ENCODE measurements at regions not wholly inside any gene's neighbourhood (a gene's known extent, or its start where the extent isn't known, plus 50 kb on each side); places are given as distances from the start of the nearest gene placed in this dataset.
A peak's percentile ranks its signal among the peaks of the same experiment; 100 is the strongest.

DNA sequence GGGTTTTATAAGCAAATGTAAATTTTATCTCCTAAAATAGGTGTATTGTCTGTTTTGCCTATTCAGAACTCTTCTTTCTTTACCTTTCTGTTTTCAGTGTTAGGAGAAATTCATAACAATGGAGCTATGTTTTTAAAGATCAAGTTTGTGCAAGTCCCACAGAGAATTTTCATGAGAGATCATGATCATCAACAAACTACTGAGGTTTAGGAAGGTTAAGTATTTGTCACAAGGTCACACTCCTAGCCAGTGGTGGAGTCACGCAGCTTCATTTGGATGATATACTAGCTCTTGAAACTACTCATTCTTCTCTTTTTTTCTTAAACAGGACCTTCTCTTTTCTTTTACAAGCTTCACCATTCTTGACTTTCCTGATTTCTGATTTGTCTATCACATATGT is 892.6 kb upstream of the FRG1 start:
- no peak for DNase-seq

DNA sequence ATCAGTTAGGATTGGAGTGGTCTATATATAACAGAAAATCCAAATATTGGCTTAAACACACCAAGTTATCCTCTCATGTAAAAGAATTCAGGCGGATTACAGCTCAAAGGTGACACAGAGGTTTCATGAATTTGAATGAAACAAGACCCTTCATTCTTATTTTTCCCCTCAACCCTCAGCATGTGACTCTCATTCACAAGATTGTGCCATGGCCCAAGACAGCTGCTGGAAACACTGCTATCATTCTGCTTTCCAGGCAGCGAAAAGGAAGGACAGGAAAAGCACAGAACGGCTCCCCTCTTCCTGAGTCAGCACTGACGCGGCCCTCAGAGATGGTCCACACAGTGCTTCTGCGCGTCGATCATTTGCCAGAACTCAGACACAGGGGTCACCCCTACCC is 891.0 kb upstream of the FRG1 start:
- DNase-seq, result no peak

DNA sequence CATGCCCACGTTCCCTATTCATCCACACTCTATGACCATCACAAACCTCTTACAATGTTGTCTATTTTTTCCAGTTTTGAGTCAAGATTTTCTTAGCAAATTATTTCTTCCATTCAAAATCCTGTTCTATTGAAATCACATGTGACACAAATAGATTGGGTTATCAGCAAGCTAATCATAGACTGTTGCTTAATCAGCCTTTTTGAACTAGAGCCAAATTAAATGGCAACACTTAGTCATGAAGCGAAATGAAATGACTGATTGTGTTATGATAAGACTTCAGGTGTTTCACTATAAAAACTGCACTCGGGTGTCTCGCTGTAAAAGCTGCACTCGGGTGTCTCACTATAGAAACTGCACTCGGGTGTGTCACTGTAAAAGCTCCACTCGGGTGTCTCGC is 890.0 kb upstream of the FRG1 start:
- DNase-seq, result no peak

DNA sequence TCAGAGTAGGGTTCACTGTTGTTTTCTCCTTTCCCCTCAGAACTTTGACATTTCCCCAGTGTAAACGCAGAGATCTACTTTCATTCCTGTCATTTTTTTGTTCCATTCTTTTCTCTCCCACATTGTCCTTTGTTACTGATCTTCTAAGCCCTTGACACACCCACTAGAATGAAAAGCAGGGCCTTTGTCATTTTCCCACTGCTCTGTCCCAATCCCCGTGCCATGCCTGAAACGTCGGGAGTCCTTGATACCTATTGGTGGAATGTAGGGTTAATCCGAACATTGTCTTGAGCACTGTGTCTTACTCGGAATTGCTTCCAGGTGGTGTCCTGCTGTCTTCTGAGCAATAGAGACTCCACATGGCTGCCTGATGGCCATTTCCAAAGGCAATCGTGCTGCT is 887.1 kb upstream of the FRG1 start:
- DNase-seq, result no peak

DNA sequence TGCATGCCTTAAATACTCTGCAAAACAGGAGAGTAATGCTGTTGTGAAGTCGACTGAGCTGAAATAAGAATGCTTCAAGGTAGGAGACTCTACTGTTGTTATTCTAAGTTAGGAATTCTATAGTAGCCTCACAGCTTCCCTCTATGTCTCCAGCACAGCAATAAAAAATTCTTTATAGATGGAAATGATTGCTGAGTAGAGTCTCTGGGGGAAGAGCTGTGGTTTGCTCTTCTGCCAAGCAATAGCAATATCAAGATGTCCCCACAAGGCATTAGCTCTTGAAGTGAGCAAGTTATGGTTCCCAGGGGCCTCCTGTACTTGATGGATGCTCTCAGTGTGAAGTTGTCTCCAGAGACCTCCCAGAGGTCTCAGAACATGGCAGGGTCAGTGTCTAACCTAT is 880.6 kb upstream of the FRG1 start:
- no peak for DNase-seq

DNA sequence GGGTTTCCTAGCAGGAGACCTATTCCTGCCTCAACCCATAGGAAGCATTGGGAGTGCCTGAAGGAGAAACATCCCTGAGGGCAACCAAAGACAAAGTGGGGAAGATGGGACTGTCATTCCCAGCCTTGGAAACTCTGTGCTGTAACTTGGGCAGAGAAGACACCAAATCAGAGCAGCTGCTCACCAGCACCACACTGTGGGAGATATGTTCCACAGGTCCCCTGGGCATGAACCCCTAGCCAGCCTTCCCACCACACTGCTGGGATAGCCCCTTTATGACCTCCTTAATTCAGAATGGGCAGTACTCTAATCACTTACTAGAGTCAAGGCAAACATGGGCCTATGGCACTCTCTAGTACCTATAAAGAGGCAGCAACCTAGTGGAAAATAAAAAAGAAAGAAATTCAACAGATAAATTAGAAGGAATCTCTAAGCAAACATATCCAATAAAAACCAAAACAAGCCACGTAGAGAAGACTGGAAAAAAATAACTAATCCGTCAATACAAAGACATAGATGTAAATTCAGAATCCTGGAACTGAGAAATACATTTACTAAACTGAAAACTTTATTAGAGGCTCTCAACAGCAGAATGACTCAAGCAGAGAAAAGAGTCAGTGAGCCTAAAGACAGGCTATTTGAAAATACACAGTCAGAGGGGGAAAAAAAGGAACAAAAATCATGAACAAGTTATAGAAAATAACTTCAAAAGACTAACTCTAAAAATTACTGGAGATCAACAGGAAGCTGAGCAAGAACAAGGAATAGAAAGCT is 878.4 kb upstream of the FRG1 start:
- DNase-seq, result no peak

DNA sequence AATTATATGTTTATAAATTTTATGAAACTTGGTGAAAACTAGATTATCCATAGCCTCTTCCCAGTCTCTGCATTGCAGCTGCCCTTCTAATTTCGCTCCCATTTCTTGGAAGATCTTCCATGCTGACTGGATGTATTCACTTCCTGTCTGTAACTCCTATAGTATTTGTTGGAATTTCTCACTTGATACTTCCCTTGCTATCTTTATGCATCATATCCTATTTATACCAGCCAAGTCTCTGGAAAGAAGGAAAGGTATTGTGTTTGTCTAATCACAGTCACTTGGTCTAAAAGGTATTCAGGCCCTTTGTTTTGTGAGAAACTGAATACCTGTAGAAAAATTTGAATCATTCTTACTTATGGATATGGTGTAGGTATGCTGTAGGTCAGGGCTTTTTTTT is 870.9 kb upstream of the FRG1 start:
- no peak for DNase-seq

DNA sequence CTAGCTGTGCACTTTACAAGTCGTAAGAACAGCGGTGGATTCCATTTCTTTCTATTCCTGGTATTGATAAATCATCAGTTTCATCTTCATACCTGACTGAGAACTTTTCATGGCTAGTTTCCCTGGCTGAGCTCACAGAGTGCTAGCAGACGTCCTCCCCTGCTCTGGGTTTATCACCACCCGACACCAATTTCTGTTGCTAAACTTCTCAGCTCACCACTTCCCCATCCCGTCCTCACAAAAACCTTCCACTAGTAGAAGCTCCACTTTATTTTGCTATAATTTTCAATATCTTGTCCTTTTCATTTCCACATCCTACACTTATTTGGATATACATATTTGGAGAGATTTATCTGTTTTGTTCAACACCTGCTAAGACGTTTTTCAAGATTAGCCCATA is 869.4 kb upstream of the FRG1 start:
- DNase-seq, result no peak

DNA sequence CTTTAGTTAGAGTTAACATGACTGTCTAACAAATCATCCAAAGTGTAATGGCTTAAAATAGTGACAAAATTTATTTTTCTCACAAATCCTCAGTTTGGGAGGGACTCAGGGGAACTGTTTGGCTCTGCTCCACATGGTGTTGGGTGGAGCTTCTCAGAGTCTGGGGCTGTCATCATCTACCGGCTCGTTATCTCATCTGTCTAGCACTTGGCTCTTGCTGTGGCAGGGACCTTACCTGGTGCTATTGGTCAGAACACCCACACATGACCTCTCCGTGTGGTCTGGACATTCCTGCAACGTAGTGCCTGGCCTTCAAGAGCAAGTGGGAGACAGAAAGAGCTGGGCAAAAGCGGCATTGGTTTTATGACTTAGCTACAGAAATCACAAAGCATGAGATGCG is 866.9 kb upstream of the FRG1 start:
- DNase-seq, result no peak

DNA sequence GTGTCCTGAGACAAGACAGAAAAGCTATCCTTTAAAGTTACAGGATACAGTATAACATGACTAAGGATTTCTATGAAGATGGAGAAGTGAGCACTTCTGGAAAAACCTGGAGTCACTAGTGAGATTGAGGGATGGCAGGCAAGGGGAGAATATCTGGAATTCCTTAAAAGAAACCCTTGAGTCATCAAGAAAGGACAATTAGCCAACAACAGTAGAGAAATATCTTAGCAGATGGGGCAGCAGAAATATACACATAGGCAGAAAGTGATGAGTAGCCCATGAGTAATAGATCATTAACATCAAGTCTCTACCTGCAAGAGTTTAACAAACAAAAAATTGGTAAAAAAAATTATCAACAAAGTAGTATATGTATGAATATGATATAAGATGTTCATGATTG is 858.8 kb upstream of the FRG1 start:
- DNase-seq, result no peak

DNA sequence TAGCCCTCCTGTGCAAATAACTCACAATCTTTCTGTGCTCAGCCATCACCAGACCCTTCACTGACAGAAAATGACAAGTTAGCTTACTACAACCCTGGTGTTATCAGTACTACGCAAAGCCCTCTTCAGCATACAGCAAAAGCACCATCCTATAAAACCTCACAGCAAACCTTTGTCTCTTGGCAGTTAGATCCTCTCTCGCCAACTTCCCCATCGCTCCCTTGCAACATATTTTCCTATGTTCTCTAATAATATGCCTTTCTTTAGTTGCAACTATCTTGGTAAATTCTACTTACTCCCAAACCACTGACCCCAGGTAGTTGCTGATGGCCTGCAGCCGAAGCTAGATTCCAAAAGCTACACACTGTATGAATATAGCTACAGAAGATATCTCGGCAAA is 856.9 kb upstream of the FRG1 start:
- DNase-seq, result no peak

DNA sequence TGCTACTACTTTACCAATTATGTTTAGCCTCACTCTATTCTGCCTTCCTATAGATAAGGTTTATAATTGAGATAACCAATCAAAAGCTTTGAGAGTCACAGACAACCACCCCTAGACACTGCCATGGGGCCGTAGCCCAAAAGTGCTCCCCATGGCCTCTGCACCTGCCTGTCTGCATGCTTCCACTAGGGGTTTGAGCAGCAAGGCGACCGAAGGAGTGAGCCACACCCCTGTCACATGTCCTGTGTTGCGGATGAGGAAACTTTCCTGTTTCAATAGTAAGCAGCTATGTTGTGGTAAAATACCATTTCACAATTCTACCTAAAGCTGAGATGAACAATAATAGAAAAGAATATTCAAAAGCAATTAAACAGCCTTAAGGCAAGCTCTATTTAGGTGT is 856.0 kb upstream of the FRG1 start:
- no peak for DNase-seq

DNA sequence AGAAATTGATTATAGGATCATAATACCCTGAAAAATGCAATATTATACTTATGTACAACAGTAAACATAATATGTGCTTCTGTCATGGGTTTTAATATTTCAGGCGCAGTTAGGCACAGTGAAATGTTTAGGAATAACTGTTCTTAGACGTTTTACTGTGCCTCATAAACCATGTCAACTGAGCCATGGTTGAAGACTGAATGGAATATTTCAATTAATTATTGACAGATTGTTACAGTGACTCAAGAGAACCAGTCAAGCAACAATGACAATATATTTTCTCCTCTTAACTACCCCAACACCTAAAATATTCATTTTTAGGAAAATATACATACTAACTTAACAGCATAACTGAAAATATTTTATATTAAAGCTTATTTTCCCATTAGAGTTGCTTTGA is 852.7 kb upstream of the FRG1 start:
- DNase-seq, result no peak

DNA sequence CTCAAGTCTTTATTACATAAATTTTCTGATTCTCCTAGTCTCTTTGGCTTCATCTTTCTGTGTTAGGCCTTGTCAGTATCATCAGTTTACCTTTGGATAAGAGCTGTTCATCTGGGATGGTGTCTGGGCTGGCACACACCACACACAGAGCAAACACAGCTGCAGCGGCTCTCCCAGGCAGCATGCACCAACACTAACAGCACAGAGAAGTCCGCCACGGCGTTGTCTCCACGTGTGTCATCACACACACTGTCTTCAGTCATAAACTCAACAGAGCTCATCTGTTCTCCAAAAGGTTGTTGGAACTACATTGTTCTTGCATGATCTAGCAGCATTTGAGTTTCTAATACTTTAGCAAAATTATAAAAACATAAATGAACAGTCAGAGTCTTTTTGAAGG is 851.9 kb upstream of the FRG1 start:
- no peak for DNase-seq

DNA sequence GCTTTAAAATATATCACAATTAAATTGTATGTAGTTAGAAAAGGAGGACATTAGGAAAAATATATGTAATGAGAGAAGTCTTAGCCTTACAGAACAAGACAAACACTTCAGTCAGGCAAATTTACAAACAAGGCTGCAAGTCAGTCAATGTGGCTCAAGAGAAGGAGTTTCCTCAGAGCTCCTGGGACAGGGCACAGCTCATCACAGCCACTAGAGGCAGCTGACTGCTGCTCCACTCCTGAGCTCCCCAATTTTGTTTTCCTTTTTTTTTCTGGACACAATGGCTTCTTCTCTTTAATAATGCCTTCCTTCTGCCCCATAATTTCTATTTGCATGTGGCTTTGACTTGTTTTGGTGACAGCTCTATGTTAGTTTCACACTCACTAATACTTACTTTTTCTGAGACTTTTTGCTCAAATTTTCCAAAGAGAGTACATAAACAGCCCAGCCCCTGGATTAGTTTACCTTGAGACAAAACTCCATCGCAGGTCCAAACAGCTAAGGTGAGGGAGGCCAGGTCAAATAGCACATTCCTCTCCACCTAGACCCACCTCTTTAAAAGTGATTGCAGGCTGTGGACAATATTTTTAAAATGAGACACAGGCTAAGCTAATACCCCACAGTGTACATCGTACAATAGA is 850.4 kb upstream of the FRG1 start:
- peak; percentile 40 for DNase-seq

DNA sequence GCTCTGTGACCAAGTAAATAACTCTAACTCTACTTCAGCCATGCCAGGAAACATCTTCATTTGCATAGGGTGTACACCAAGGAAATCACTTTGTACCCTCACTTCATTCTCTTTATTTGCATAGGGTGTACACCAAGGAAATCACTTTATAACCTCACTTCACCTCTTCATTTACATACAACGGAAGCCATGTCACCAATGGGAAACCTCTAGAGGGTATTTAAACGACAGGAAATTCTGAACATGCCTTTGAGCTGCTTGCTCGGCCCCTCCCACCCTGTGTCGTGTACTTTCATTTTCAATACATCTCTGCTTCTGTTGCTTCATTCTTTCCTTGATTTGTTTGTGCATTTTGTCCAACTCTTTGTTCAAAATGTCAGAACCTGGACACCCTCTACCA is 848.1 kb upstream of the FRG1 start:
- peak; percentile 78 for DNase-seq

DNA sequence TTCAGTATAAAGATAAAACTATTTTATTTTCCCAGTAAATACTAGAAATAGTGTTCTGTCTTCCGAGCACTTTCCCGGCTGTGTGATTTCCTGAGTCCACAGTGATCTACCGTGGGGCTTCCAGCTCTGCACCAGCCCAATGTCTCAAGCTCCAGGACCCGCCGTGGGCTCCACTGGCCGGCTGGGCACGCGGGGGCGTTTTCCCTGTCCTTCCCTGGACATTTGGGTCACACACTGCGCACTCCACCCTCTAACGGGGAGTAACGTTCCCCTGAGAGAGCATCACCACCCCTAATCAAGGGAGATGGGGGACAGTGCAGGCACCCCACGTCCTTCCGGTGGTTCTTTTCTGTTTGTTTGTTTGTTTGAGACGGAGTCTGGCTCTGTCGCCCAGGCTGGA is 844.6 kb upstream of the FRG1 start:
- no peak for DNase-seq

DNA sequence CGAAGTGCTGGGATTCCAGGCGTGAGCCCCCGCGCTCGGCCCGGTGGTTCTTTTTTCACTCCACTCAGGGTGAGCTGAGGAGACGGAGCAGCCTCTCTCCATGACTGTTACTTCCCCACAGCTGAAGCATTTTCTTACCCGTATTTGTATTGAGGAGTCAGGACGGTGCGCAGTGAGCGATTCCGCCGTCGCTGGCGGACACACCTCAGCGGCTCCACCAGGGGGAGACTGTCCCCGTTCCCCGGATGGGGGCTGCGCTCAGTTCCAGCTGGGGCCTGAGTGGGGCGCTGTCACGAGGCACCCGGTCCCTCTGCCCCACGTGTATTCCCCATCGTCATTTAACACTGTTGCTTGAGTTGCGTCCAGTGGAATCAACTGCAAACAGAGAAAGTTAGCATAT is 844.0 kb upstream of the FRG1 start:
- no peak for DNase-seq

DNA sequence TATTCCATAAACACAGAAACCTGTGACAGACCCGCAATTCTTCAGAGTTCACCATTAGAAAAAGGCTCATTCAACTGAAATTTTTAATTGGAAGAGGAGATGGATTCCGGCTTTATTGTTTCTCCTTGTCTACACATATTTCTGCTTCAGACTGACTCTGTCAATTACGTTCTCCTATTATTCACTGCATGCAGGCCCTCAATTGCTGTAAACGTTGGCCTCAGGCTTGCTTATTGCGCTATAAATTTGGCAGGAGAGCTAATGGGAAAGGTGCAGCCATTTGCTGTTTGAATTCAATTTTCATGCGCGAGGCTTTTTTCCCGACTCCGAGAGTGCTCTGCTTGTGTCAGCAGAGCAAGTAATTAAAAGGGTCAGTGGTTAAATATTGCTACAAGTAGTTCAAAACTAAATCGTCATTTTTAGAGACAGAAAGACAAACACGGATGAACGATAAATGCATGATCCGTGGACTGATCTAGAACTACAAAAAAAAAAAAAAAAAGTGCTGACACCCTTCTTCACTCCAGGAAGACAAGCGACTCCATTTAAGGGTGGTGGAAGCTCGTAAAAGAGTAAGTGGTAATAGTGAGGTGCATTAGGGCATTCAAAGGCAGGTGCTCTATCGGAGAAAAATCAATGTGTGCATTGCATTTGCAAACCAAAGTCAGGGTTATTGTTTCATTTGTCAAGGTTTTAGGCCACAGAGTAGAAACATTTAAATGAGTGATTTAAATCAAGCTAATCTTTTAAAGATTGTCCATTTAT is 841.6 kb upstream of the FRG1 start:
- DNase-seq, result no peak

DNA sequence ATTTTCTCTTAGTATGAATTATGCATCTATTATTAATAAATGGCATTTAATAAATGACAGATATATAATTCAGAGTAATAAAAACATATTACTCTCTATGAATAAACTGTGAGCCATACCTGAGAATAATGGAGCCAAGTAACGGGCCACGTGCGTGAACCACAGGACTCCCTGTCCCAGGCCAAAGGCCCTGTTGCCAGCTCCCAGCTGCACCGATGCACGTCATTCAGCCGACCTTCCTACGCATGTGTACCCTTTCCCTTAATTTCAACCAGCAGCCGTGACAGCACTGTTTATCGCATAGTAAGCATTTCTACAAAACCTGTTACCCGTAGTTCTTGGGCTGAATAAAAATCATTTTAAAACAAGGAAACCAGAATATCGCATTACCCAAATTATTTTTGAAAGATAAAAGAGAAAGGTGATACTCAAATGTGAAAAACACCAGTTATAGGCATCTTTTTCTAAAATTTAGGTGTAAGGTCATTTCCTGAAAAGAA is 827.2 kb upstream of the FRG1 start:
- no peak for DNase-seq

DNA sequence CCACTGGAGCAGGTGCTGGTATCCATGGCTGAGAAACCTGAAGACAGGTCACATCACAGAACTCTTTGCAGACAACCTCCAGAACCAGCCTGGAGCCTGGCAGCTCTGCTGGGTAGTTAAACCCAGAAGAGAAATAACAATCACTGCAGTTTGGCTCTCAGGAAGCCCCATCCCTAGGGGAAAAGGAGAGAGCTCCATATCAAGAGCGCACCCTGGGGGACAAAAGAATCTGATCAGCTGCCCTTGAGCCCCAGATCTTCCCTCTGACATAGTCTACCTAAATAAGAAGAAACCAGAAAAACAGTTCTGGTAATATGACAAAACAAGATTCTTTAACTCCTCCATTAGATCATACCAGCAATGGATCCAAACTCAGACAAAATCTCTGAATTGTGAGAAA is 823.2 kb upstream of the FRG1 start:
- DNase-seq, result no peak

DNA sequence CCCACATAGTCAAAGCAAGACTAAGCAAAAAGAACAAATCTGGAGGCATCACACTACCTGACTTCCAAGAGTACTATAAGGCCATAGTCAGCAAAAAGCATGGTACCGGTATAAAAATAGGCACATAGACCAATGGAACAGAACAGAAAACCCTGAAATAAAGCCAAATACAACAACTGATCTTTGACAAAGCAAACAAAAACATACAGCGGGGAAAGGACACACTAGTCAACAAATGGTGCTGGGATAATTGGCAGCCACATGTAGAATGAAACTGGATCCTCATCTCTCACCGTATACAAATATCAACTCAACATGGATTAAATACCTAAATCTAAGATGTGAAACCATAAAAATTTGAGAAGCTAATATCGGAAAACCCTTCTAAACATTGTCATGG is 819.3 kb upstream of the FRG1 start:
- DNase-seq, result no peak

DNA sequence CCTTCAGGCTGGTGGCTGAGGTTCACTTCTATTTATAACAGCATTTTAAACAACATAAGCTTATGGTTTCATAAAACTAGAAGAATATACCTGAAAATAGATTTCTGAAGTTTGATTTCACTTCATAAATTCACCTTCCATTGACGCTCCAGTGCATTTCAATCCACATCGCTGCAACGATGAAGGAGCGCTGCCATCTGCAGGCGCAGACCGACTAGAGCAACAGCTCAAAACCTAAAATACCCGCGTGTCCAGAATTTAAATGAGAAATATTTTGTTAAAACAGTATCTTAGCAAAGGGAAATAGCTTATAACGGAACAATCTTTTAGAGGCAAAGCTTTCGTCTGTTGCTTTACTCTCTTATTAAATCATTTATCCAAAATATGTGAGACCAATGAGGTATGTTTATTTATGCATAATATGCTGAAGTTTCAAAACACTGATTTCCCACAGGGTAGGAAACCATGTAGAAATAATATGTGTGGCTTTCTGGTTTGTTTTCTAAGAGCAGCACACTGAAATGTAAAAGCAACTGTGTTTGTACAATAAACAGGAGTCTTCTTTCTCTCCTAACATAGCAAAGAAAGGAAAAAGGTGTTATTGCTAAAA is 816.4 kb upstream of the FRG1 start:
- peak; percentile 54 for DNase-seq

DNA sequence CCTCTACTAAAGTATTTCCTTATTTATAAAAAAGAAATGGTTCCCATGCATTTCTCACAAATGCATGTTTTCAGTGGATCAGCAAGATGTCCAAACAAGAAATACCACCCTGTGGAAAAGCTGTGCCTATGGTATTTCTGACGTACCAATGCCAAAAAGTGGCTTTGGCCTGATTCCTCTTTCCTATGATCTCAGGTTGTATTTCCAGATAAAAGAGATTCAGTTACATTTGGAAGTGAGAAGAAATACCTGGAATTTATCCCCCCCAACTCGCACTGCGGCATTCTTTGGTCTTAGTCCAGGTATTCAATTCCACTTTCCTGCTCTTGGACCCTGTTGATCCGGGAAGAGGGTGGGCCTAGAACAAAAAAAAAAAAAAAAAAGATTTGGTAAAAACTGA is 815.9 kb upstream of the FRG1 start:
- DNase-seq, result no peak
